ENCODE measurements at regions not wholly inside any gene's neighbourhood (a gene's known extent, or its start where the extent isn't known, plus 50 kb on each side); places are given as distances from the start of the nearest gene placed in this dataset.

GRCh38 chr11:101777476-101777875 lies 137.3 kb upstream of the CEP126 start:
- DNase-seq (ENCODE audit: low read depth, low spot score): no peak
- no peak for TF ChIP-seq CTCF (IDR thresholded peaks at IDR 0.05; ENCODE audit: low read depth, low read length)
- in situ Hi-C loops (cut with HindIII; ENCODE audit: low sequenced_read_pairs): no loop called here
- H3K4me3 ChIP-seq (ENCODE audit: low read depth, low read length): no peak overlapping the region

- no peak for DNase-seq (ENCODE audit: low read depth, low spot score)
- H3K4me3 ChIP-seq (ENCODE audit: low read depth, low read length): no peak overlapping the region
- in situ Hi-C loops (cut with HindIII; ENCODE audit: low sequenced_read_pairs): no loop called here
- TF ChIP-seq CTCF (IDR thresholded peaks at IDR 0.05; ENCODE audit: low read depth, low read length): no peak
Measured at GRCh38 chr11:101775033-101775432, 139.8 kb upstream of the CEP126 start.

- no peak for DNase-seq (ENCODE audit: low read depth, low spot score)
- no peak for TF ChIP-seq CTCF (IDR thresholded peaks at IDR 0.05; ENCODE audit: low read depth, low read length)
- in situ Hi-C loops (cut with HindIII; ENCODE audit: low sequenced_read_pairs): no loop called here
- no peak overlapping the region for H3K4me3 ChIP-seq (ENCODE audit: low read depth, low read length)
Measured at GRCh38 chr11:101770648-101771047, 144.2 kb upstream of the CEP126 start.

- in situ Hi-C loops (cut with HindIII; ENCODE audit: low sequenced_read_pairs): no loop called here
- H3K4me3 ChIP-seq (ENCODE audit: low read depth, low read length): no peak overlapping the region
- DNase-seq (ENCODE audit: low read depth, low spot score): no peak
- no peak for TF ChIP-seq CTCF (IDR thresholded peaks at IDR 0.05; ENCODE audit: low read depth, low read length)
Measured at GRCh38 chr11:101765932-101766331, 148.9 kb upstream of the CEP126 start.

- no peak for DNase-seq (ENCODE audit: low read depth, low spot score)
- in situ Hi-C loops (cut with HindIII; ENCODE audit: low sequenced_read_pairs): no loop called here
- no peak overlapping the region for H3K4me3 ChIP-seq (ENCODE audit: low read depth, low read length)
- peak; percentile 31 for TF ChIP-seq CTCF (IDR thresholded peaks at IDR 0.05; ENCODE audit: low read depth, low read length)
Measured at GRCh38 chr11:101759771-101760450, 154.9 kb upstream of the CEP126 start.

- no peak for TF ChIP-seq CTCF (IDR thresholded peaks at IDR 0.05; ENCODE audit: low read depth, low read length)
- H3K4me3 ChIP-seq (ENCODE audit: low read depth, low read length): no peak overlapping the region
- in situ Hi-C loops (cut with HindIII; ENCODE audit: low sequenced_read_pairs): no loop called here
- DNase-seq (ENCODE audit: low read depth, low spot score): no peak
Measured at GRCh38 chr11:101757741-101758140, 157.1 kb upstream of the CEP126 start.
